ENCODE measurements at regions not wholly inside any gene's neighbourhood (a gene's known extent, or its start where the extent isn't known, plus 50 kb on each side); places are given as distances from the start of the nearest gene placed in this dataset.

- TF ChIP-seq EP300 (IDR thresholded peaks at IDR 0.05), result no peak
- TF ChIP-seq HEYL (CRISPR knock-in tag; IDR thresholded peaks at IDR 0.05), result no peak
- TF ChIP-seq RCOR1 (IDR thresholded peaks at IDR 0.05; ENCODE audit: low read depth, low read length), result no peak
- TF ChIP-seq, protein P1, sequence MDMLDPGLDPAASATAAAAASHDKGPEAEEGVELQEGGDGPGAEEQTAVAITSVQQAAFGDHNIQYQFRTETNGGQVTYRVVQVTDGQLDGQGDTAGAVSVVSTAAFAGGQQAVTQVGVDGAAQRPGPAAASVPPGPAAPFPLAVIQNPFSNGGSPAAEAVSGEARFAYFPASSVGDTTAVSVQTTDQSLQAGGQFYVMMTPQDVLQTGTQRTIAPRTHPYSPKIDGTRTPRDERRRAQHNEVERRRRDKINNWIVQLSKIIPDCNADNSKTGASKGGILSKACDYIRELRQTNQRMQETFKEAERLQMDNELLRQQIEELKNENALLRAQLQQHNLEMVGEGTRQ (IDR thresholded peaks at IDR 0.05), result no peak
- no peak for TF ChIP-seq CTCF (IDR thresholded peaks at IDR 0.05)
- TF ChIP-seq POLR2A (IDR thresholded peaks at IDR 0.05; ENCODE audit: low read length), result no peak
- no peak for TF ChIP-seq MAZ (IDR thresholded peaks at IDR 0.05; ENCODE audit: borderline replicate concordance, low read depth, low read length)
Measured at GRCh38 chr11:109153836-109154235, 268.2 kb upstream of the C11orf87 start.
